ENCODE measurements at regions not wholly inside any gene's neighbourhood (a gene's known extent, or its start where the extent isn't known, plus 50 kb on each side); places are given as distances from the start of the nearest gene placed in this dataset.

DNA sequence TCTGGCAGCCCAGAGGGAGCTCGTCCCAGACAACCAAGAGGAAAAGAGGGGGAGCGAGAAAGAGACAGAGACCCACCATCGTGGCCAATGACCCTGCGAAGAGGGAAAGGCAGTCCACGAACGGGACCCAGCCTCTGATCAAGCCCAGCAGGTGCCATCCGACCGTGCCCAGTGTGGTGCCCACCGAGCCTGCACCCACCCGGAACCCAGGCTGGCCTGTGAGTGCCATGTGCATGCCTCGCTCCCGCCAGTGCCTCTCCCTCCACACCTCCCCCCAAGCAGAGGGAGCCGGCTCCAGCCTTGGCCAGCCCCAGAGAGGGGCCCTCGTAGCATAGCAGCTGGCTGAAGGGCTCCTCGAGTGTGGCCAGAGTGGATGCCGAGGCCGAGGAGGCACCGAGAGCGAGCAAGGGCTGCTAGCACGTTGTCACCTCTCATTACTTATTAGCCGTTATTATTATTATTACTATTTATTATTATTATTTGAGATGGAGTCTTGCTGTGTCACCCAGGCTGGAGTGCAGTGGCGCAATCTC is 130.7 kb upstream of the CHRM3 start:
- TF ChIP-seq POLR2AphosphoS5 (IDR thresholded peaks at IDR 0.05; ENCODE audit: borderline replicate concordance, low read depth, low read length), result no peak
- no peak for TF ChIP-seq FOXP2 (optimal IDR thresholded peaks at IDR 0.05; ENCODE audit: control extremely low read depth, extremely low read length, insufficient read depth)
- no peak for TF ChIP-seq EZH2 (IDR thresholded peaks at IDR 0.05)

Data from SK-N-MC (cell line).